Endothelial cell of umbilical vein (primary cell): ENCODE measurements at regions not wholly inside any gene's neighbourhood (a gene's known extent, or its start where the extent isn't known, plus 50 kb on each side); places are given as distances from the start of the nearest gene placed in this dataset.

ENCODE experiments used
- BruUV-seq: library from RNA; stranded (reverse); fragments of 400-500 nt; replicated peaks from 2 replicates; lab custom pipeline; 2021; lab: Mats Ljungman, UMichigan
- CTCF ChIA-PET: fragments of 300-600, 350-600 bp; sonication (Branson Sonifier 250); formaldehyde crosslinking; loops from one replicate; lab custom pipeline; 2021; ENCODE audit warnings: antibody characterized with exemption, inconsistent platforms; lab: Charles Lee
- POLR2A ChIA-PET: fragments of 300-600, 350-600 bp; sonication (Branson Sonifier 250); formaldehyde crosslinking; loops from one replicate; lab custom pipeline; 2021; ENCODE audit warnings: antibody characterized with exemption, inconsistent platforms; lab: Charles Lee
- DNase-seq: peaks from one replicate; pipeline ENCODE4 v3.0.0-alpha.2; 2011; ENCODE audit warnings: low read depth, low spot score
- FAIRE-seq: peaks from 2 replicates; lab custom pipeline; 2011; peaks lifted over from hg19 to GRCh38; lab: Jason Lieb, UNC
- H2AFZ ChIP-seq: 2 replicates; pipeline ENCODE4 v1.6.0; 2012; ENCODE audit warnings: low read depth, low read length, control low read depth, inconsistent platforms
- H3K27ac ChIP-seq: 2 replicates; pipeline ENCODE4 v1.5.1; 2011; ENCODE audit warnings: low read depth, mild to moderate bottlenecking, control low read depth, low read length, moderate library complexity; ENCODE audit not compliant: insufficient read depth
- H3K27me3 ChIP-seq, 2 experiments: 2 replicates each; pipeline versions ENCODE4 v1.6.0 to v1.6.1; 2011; ENCODE audit warnings: low read length in 2 of 2, mixed read lengths in 1 of 2; ENCODE audit not compliant: control insufficient read depth in 2 of 2, insufficient read depth in 2 of 2
- H3K36me3 ChIP-seq, 2 experiments: 2 replicates in 1 of 2; 3 replicates in 1 of 2; pipeline ENCODE4 v1.5.1; 2011; ENCODE audit warnings: low read length in 2 of 2, mild to moderate bottlenecking in 1 of 2, moderate library complexity in 1 of 2; ENCODE audit not compliant: control insufficient read depth in 2 of 2, insufficient read depth in 2 of 2; ENCODE audit errors: extremely low read depth in 1 of 2
- H3K4me1 ChIP-seq: 3 replicates; pipeline ENCODE4 v1.5.1; 2011; ENCODE audit warnings: mild to moderate bottlenecking, low read length; ENCODE audit not compliant: control insufficient read depth, insufficient read depth; ENCODE audit errors: extremely low read depth
- H3K4me2 ChIP-seq: 2 replicates; pipeline ENCODE4 v1.6.1; 2011; ENCODE audit warnings: low read length, control low read depth, mixed read lengths; ENCODE audit not compliant: insufficient read depth
- H3K4me3 ChIP-seq, 3 experiments: fragments of 200-600 bp in 1 of 3; sonication (generic), shearing (Covaris generic) in 1 of 3; replicated peaks in 1 of 3; 2 replicates each; pipeline ENCODE4 v1.5.1; 2011 to 2016; ENCODE audit warnings: control low read depth in 3 of 3, low read length in 3 of 3, mild to moderate bottlenecking in 2 of 3, inconsistent platforms in 1 of 3, low read depth in 1 of 3, moderate library complexity in 1 of 3; ENCODE audit not compliant: insufficient read depth in 1 of 3
- H3K79me2 ChIP-seq: 2 replicates; pipeline ENCODE4 v1.6.0; 2012; ENCODE audit warnings: low read length, inconsistent platforms; ENCODE audit not compliant: control insufficient read depth, insufficient read depth
- H3K9ac ChIP-seq: replicated peaks from 2 replicates; pipeline ENCODE3; 2011; ENCODE audit warnings: low read length, control low read depth; ENCODE audit not compliant: insufficient read depth; ENCODE audit errors: extremely low read depth
- H3K9me1 ChIP-seq: replicated peaks from 3 replicates; pipeline ENCODE4 v1.6.0; 2011; ENCODE audit warnings: mild to moderate bottlenecking, low read length; ENCODE audit not compliant: control insufficient read depth, insufficient read depth; ENCODE audit errors: extremely low read depth
- H3K9me3 ChIP-seq: replicated peaks from 2 replicates; pipeline ENCODE4 v1.5.1; 2012; ENCODE audit warnings: low read length, inconsistent platforms; ENCODE audit not compliant: control insufficient read depth, insufficient read depth
- H4K20me1 ChIP-seq: replicated peaks from 2 replicates; pipeline ENCODE3; 2011; ENCODE audit warnings: mild to moderate bottlenecking, low read length; ENCODE audit not compliant: control insufficient read depth, insufficient read depth; ENCODE audit errors: extremely low read depth
- CTCF ChIP-seq, 2 donors: IDR thresholded peaks; 1 replicate in 1 of 2; 2 replicates in 1 of 2; pipeline ENCODE4 v1.5.1; 2011; ENCODE audit warnings: low read length in 2 of 2, mild to moderate bottlenecking in 2 of 2, moderate library complexity in 2 of 2, control low read depth in 1 of 2, inconsistent platforms in 1 of 2, low read depth in 1 of 2; ENCODE audit not compliant: insufficient read depth in 1 of 2; ENCODE audit errors: extremely low read depth in 1 of 2
- EZH2 ChIP-seq: IDR thresholded peaks from 2 replicates; pipeline ENCODE4 v1.6.1; 2012; ENCODE audit warnings: borderline replicate concordance, low read depth, mild to moderate bottlenecking, moderate library complexity, low read length, inconsistent platforms; ENCODE audit not compliant: severe bottlenecking
- FOS ChIP-seq: IDR thresholded peaks from 2 replicates; pipeline ENCODE4 v1.6.1; 2011; ENCODE audit warnings: mild to moderate bottlenecking, low read length, moderate library complexity, borderline replicate concordance; ENCODE audit not compliant: insufficient read depth
- GATA2 ChIP-seq: IDR thresholded peaks from 2 replicates; pipeline ENCODE4 v1.7.0; 2011; ENCODE audit warnings: low read depth, mild to moderate bottlenecking, moderate library complexity, mixed read lengths, low read length; ENCODE audit not compliant: insufficient read length, insufficient read depth
- JUN ChIP-seq: IDR thresholded peaks from 2 replicates; pipeline ENCODE4 v1.6.1; 2011; ENCODE audit warnings: borderline replicate concordance, low read depth; ENCODE audit not compliant: insufficient read length, insufficient read depth
- MAX ChIP-seq: IDR thresholded peaks from 2 replicates; pipeline ENCODE4 v1.6.1; 2011; ENCODE audit not compliant: insufficient read depth, insufficient read length
- MYC ChIP-seq: IDR thresholded peaks from one replicate; pipeline ENCODE4 v1.6.1; 2011; ENCODE audit warnings: mild to moderate bottlenecking, low read depth, low read length
- POLR2A ChIP-seq: IDR thresholded peaks from 2 replicates; pipeline ENCODE4 v1.6.1; 2012; ENCODE audit warnings: low read depth, mild to moderate bottlenecking, control low read depth, low read length
- POLR2AphosphoS5 ChIP-seq: IDR thresholded peaks from 2 replicates; pipeline ENCODE4 v1.6.1; 2012; ENCODE audit warnings: low read depth, mild to moderate bottlenecking, control low read depth, low read length, moderate library complexity; ENCODE audit not compliant: insufficient read depth
- dilution Hi-C: fragments of 300-500 bp; cut with MboI; formaldehyde crosslinking; loops from one replicate; pipeline ENCODE4 v1.15.0; 2019; ENCODE audit warnings: low sequenced_read_pairs; ENCODE audit not compliant: extremely low pct_ligation_motif_present
- intact Hi-C: fragments of 100-400 bp; cut with micrococcal nuclease; formaldehyde crosslinking; loops from one replicate; pipeline ENCODE4 v1.10.0; 2022

DNA sequence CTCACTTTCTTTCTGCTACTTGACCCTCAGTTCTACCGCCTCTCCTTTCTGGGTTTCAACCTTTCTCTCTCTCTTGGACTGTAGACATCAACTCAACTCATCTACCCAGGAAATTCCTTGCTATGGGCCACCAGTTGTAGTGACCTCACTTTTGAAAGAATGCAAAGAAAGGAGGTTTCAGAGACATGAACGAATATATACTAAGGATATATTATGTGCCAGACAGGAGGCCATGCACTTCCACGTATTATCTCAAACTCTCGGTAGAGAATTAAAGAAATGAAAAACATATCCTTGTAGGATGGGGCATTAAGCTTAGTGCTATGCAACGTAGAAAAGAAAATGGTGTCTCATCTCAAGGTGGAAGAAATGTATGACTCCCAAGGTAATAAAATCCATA is 67.3 kb upstream of the NT5E start:
- dilution Hi-C loops, result no loop called here
- CTCF ChIA-PET, result interaction anchor here (0.9 to 1.6 kb wide), 5 partner anchors 18 to 100 kb away, joined by 3 to 11 read pairs (median 3); partner anchors contain the start of gene NT5E

More for the DNA sequence above, 67.3 kb upstream of the NT5E start:
- no peak overlapping the region for H3K4me3 ChIP-seq
- no peaks in the 10 kb centered on the region for H3K36me3 ChIP-seq
- H3K9me3 ChIP-seq, result no peaks in the 10 kb centered on the region
- peak; percentile 50 for FAIRE-seq
- no TSS peak for BruUV-seq
- H3K9me1 ChIP-seq, result no peaks in the 10 kb centered on the region
- no peaks in the 10 kb centered on the region for H3K27me3 ChIP-seq
- peak overlapping the region; percentile 84 for H3K27ac ChIP-seq
- POLR2A ChIA-PET, result no interaction called here
- H3K4me1 ChIP-seq, result peaks cover 18% of the 10 kb centered on the region
- intact Hi-C loops, result no loop called here
- DNase-seq, result peak; percentile 81
- no peak overlapping the region for H3K9ac ChIP-seq
- TF ChIP-seq EZH2 (no peak), JUN (peak; percentile 58), GATA2 (no peak), POLR2A (no peak), POLR2AphosphoS5 (peak; percentile 33), MYC (no peak), CTCF (IDR thresholded peaks at IDR 0.05; ENCODE audit: extremely low read depth in 1 of 2, insufficient read depth in 1 of 2, low read depth in 1 of 2, low read length in 2 of 2) (no peak), MAX (no peak), FOS (no peak)
- no peaks in the 10 kb centered on the region for H4K20me1 ChIP-seq
- H3K79me2 ChIP-seq, result no peaks in the 10 kb centered on the region
- H3K4me2 ChIP-seq, result peak overlapping the region; percentile 49
- peak overlapping the region; percentile 56 for H2AFZ ChIP-seq
